Natural killer cell (primary cell): ENCODE measurements at regions not wholly inside any gene's neighbourhood (a gene's known extent, or its start where the extent isn't known, plus 50 kb on each side); places are given as distances from the start of the nearest gene placed in this dataset.

Experiments
- ATAC-seq, 3 donors: fragments of 150-1000 bp in 2 of 3; fragments of 200-7000 bp in 1 of 3; cut with Tn5 transposase; 1 replicate in 1 of 3; 2 replicates in 2 of 3; pipeline ENCODE4 v1.10.0; 2021; ENCODE audit warnings: mild to moderate bottlenecking in 2 of 3, moderate library complexity in 2 of 3
- DNase-seq, 2 donors: peaks; one replicate each; pipeline versions ENCODE4 v3.0.0 to v3.0.0-alpha.2; 2013 to 2021; ENCODE audit warnings: mixed read lengths in 1 of 2
- H3K27ac ChIP-seq: one replicate; pipeline ENCODE4 v1.5.1; 2013; ENCODE audit warnings: mild to moderate bottlenecking, low read length
- H3K27me3 ChIP-seq: one replicate; pipeline ENCODE4 v1.6.1; 2013; ENCODE audit warnings: low read length; ENCODE audit not compliant: control insufficient read depth, insufficient read depth
- H3K36me3 ChIP-seq: one replicate; pipeline ENCODE4 v1.6.1; 2013; ENCODE audit warnings: low read length; ENCODE audit not compliant: control insufficient read depth, insufficient read depth
- H3K4me1 ChIP-seq: one replicate; pipeline ENCODE4 v1.6.1; 2013; ENCODE audit warnings: low read length; ENCODE audit not compliant: control insufficient read depth, insufficient read depth
- H3K4me3 ChIP-seq: one replicate; pipeline ENCODE4 v1.5.1; 2013; ENCODE audit warnings: low read length
- H3K9me3 ChIP-seq: one replicate; pipeline ENCODE4 v1.6.1; 2013; ENCODE audit warnings: low read length; ENCODE audit not compliant: control insufficient read depth, insufficient read depth
- H3K27ac Mint-ChIP-seq, 2 donors: one replicate each; pipeline ENCODE4 v1.8.0; 2022; ENCODE audit warnings: mild to moderate bottlenecking in 2 of 2, mixed read lengths in 2 of 2, moderate library complexity in 1 of 2
- H3K27me3 Mint-ChIP-seq, 2 donors: one replicate each; pipeline ENCODE4 v1.8.0; 2022; ENCODE audit warnings: low read depth in 2 of 2, mixed read lengths in 2 of 2
- H3K36me3 Mint-ChIP-seq: one replicate; pipeline ENCODE4 v1.8.0; 2022; ENCODE audit warnings: mixed read lengths
- H3K4me1 Mint-ChIP-seq, 2 donors: one replicate each; pipeline ENCODE4 v1.8.0; 2022; ENCODE audit warnings: mixed read lengths in 2 of 2
- H3K4me3 Mint-ChIP-seq: one replicate; pipeline ENCODE4 v1.8.0; 2022; ENCODE audit warnings: mild to moderate bottlenecking, moderate library complexity, mixed read lengths
- H3K9me3 Mint-ChIP-seq, 2 donors: one replicate each; pipeline ENCODE4 v1.8.0; 2022; ENCODE audit warnings: mixed read lengths in 2 of 2
- WGBS: methylation state at CpG from one replicate; pipeline ENCODE4 v1.1.7; 2013; ENCODE audit warnings: missing lambda C conversion rate; ENCODE audit not compliant: insufficient coverage; 5-methylcytosine and 5-hydroxymethylcytosine counted together
- intact Hi-C: fragments of 100-400 bp; cut with micrococcal nuclease; formaldehyde crosslinking; loops from one replicate; pipeline ENCODE4 v1.14.2; 2022
- TF ChIP-seq, protein P1 (sequence below): fragments of 200-600 bp; IDR thresholded peaks from one replicate; pipeline ENCODE4 v1.8.0; 2022; ENCODE audit warnings: antibody characterized with exemption

DNA sequence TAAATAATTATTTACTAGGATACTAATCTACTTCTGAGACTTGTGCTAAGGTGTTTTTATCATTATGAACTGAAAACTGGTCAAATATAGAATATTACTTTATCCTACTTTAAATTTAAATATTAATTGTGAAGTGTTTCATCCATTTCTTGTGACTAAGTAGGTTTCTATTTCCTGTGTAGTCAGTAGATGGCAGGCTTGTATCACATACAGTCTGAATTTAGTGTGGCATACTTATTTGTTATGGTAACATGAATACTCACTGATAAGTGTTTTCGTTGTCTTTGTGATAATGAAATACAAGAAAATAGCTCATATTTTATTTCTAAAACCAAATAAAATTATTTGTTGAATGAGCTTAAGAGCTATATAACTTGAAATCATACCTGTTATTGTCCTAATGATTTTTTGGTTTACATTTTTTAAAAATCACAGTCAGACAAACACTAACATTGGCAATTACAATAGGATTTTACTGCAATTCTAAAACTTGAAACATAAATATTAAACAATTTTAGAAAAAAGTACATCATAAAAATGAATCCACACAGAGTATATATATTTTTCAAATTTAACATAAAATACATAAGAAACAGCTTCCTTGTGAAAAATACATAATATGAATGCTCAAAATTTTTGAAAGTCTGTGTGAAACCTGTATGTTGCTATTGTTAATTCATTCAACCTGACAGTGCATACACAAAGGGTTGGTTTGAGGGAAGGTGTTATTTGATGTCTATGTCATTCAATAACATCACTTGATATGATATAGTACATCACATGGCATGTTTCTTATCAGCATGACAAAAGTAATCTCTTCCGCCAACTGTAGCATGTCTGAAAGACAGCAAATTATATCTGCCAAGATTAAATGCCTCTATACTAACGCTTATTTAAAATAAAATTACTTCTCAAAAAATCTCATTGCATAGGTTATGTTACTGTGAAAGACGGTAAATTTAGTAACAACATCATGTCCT lies 904.8 kb upstream of the PCDH20 start:
- H3K27me3 ChIP-seq = no peaks in the 10 kb centered on the region
- no peak for DNase-seq
- no peaks in the 10 kb centered on the region for H3K36me3 ChIP-seq
- no peak overlapping the region for H3K4me3 ChIP-seq
- ATAC-seq = no peak
- intact Hi-C loops = no loop called here
- no peaks in the 10 kb centered on the region for H3K4me1 Mint-ChIP-seq
- no peaks in the 10 kb centered on the region for H3K9me3 Mint-ChIP-seq
- H3K9me3 ChIP-seq = no peaks in the 10 kb centered on the region
- no peaks in the 10 kb centered on the region for H3K27me3 Mint-ChIP-seq
- TF ChIP-seq, protein P1, sequence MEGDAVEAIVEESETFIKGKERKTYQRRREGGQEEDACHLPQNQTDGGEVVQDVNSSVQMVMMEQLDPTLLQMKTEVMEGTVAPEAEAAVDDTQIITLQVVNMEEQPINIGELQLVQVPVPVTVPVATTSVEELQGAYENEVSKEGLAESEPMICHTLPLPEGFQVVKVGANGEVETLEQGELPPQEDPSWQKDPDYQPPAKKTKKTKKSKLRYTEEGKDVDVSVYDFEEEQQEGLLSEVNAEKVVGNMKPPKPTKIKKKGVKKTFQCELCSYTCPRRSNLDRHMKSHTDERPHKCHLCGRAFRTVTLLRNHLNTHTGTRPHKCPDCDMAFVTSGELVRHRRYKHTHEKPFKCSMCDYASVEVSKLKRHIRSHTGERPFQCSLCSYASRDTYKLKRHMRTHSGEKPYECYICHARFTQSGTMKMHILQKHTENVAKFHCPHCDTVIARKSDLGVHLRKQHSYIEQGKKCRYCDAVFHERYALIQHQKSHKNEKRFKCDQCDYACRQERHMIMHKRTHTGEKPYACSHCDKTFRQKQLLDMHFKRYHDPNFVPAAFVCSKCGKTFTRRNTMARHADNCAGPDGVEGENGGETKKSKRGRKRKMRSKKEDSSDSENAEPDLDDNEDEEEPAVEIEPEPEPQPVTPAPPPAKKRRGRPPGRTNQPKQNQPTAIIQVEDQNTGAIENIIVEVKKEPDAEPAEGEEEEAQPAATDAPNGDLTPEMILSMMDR = no peak
- 86% methylated on average over 2 of the region's 4 CpGs for WGBS
- no peaks in the 10 kb centered on the region for H3K36me3 Mint-ChIP-seq
- H3K4me3 Mint-ChIP-seq = no peak overlapping the region
- H3K27ac ChIP-seq = no peak overlapping the region
- H3K4me1 ChIP-seq = no peaks in the 10 kb centered on the region
- no peak overlapping the region for H3K27ac Mint-ChIP-seq

DNA sequence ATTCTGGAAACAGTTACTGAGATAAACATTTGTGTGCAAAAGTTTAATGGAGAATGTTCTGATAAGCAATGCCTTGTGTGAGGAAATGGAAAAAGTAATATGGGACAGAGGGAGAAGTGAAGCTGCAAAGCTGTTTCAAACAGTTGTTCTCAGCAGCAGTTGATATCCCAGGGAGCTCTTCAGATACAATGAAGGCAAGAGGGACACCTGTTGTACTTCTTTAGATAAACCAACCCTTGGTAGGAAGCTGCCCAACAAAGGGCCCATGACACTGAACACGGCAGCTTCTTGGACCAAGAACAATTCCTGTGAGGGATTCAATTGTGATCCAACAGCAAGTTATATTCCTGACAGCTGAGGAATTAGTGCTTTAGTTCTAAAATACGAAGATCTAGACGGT lies 894.3 kb upstream of the PCDH20 start:
- Mint-ChIP-seq H3K4me1 (no peaks in the 10 kb centered on the region), H3K4me3 (no peak overlapping the region), H3K9me3 (peaks cover 4 to 8% of the 10 kb centered on the region in 2 donors), H3K27ac (no peak overlapping the region), H3K36me3 (no peaks in the 10 kb centered on the region), H3K27me3 (no peaks in the 10 kb centered on the region)
- WGBS = 87% methylated on average over 3 of the region's 3 CpGs
- Histone ChIP-seq H3K27me3 (no peaks in the 10 kb centered on the region), H3K4me3 (no peak overlapping the region), H3K9me3 (peaks cover 3% of the 10 kb centered on the region), H3K4me1 (no peaks in the 10 kb centered on the region), H3K36me3 (no peaks in the 10 kb centered on the region), H3K27ac (no peak overlapping the region)
- DNase-seq = no peak
- intact Hi-C loops = no loop called here
- ATAC-seq = no peak
- TF ChIP-seq, protein P1 = no peak

DNA sequence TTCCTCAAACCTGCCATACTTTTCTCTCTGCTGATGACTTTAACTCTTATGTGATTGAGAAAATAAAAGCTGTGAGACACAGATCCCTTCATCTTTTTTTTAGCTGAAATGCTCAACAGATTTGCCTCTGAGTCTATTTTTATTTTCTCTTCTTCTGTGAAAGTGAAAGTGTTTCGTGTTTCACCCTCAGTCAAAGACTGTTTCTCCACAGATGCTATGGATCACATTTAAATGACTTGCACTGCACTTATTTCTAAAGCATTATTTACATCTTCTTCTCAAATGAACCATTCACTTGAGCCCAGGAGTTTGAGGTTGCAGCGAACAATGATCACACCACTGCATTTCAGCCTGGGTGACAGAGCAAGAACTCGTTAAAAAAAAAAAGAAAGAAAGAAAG lies 890.1 kb upstream of the PCDH20 start:
- ATAC-seq = no peak
- Mint-ChIP-seq H3K4me1 (no peaks in the 10 kb centered on the region), H3K27ac (no peak overlapping the region), H3K27me3 (no peaks in the 10 kb centered on the region), H3K4me3 (no peak overlapping the region), H3K9me3 (peaks cover 2 to 10% of the 10 kb centered on the region in 2 donors), H3K36me3 (no peaks in the 10 kb centered on the region)
- H3K27ac ChIP-seq = no peak overlapping the region
- DNase-seq = no peak
- no peak overlapping the region for H3K4me3 ChIP-seq
- H3K27me3 ChIP-seq = no peaks in the 10 kb centered on the region
- intact Hi-C loops = no loop called here
- H3K9me3 ChIP-seq = peaks cover 3% of the 10 kb centered on the region
- TF ChIP-seq, protein P1 = no peak
- H3K4me1 ChIP-seq = no peaks in the 10 kb centered on the region
- WGBS = 100% methylated on average over 1 of the region's 3 CpGs
- no peaks in the 10 kb centered on the region for H3K36me3 ChIP-seq
